ENCODE measurements at regions not wholly inside any gene's neighbourhood (a gene's known extent, or its start where the extent isn't known, plus 50 kb on each side); places are given as distances from the start of the nearest gene placed in this dataset.
A peak's percentile ranks its signal among the peaks of the same experiment; 100 is the strongest.
"Not testable (repeated sequence)": the region's sequence is repeated elsewhere in the genome, so short reads cannot be mapped to it uniquely, and the experiment has no call there.

GRCh38 chr1:14168326-14169063 is 430.0 kb upstream of the KAZN start:
- CTCF ChIA-PET: interaction anchor here (0.6 kb wide), 1 partner anchor 55 kb away, joined by 3 read pairs; no protein-coding TSS in a partner anchor
- DNase-seq (ENCODE audit: low spot score) (no peak), ATAC-seq (no peak)
- Mint-ChIP-seq H3K36me3 (peaks cover 7% of the 10 kb centered on the region), H3K27ac (no peak overlapping the region), H3K27me3 (ENCODE audit: low read depth) (peaks cover 13% of the 10 kb centered on the region), H3K9me3 (peaks cover 27% of the 10 kb centered on the region), H3K4me3 (no peak overlapping the region), H3K4me1 (peaks cover 20% of the 10 kb centered on the region)
- POLR2A ChIA-PET: no interaction called here
- TF ChIP-seq GTF2I (CRISPR knock-in tag; conservative IDR thresholded peaks at IDR 0.05): no peak

DNA sequence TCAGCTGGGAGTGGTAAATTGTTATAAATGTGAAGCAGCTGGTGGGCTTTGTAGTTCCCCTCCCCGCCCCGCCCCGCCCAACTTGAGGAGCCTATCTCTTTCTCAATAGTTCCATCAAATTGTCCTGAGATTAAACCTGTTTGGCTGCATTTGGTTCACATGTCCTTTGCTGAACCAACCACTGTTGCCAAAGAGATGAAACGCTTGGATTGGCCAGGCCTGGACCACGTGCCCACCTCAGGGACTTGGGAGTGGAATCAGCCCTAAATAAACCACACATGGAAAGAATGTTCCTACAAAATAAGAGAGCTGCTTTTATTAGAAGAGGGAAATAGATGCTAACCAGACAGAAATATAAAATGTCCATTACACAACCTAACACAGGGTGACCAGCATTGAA is 424.9 kb upstream of the KAZN start:
- H3K27ac Mint-ChIP-seq: no peak overlapping the region
- ATAC-seq: no peak
- no peak for TF ChIP-seq FOXJ3 (CRISPR knock-in tag; IDR thresholded peaks at IDR 0.05; ENCODE audit: borderline replicate concordance)
- no peak for TF ChIP-seq ARID4B (CRISPR knock-in tag; IDR thresholded peaks at IDR 0.05; ENCODE audit: borderline replicate concordance)
- TF ChIP-seq ZNF425 (CRISPR knock-in tag; conservative IDR thresholded peaks at IDR 0.05): no peak
- no peak for TF ChIP-seq SOX15 (CRISPR knock-in tag; IDR thresholded peaks at IDR 0.05)
- no peak for TF ChIP-seq ZNF396 (CRISPR knock-in tag; IDR thresholded peaks at IDR 0.05; ENCODE audit: borderline replicate concordance)
- no peak overlapping the region for H3K4me3 Mint-ChIP-seq
- DNase-seq (ENCODE audit: low spot score): no peak
- peaks cover 20% of the 10 kb centered on the region for H3K9me3 Mint-ChIP-seq
- ChIA-PET CTCF (no interaction called here), POLR2A (no interaction called here)
- no peaks in the 10 kb centered on the region for H3K36me3 Mint-ChIP-seq
- H3K27me3 Mint-ChIP-seq (ENCODE audit: low read depth): peaks cover 23% of the 10 kb centered on the region
- peaks cover 21% of the 10 kb centered on the region for H3K4me1 Mint-ChIP-seq

- peaks cover 12% of the 10 kb centered on the region for H3K9me3 Mint-ChIP-seq
- peaks cover 58% of the 10 kb centered on the region for H3K4me1 Mint-ChIP-seq
- POLR2A ChIA-PET; DNase-seq (ENCODE audit: low spot score); ATAC-seq; H3K36me3 Mint-ChIP-seq; CTCF ChIA-PET: not testable (repeated sequence)
- peak overlapping the region; percentile 8; the same call in 1 of the 2 replicates for H3K27ac Mint-ChIP-seq
- 0 out of 2 replicates have a peak, but pooled peaks have one; percentile 33 for TF ChIP-seq SP1 (CRISPR knock-in tag; conservative IDR thresholded peaks at IDR 0.05)
- H3K4me3 Mint-ChIP-seq: peak overlapping the region; percentile 8; the same call in 1 of the 2 replicates
- H3K27me3 Mint-ChIP-seq (ENCODE audit: low read depth): peaks cover 21% of the 10 kb centered on the region
Observed at GRCh38 chr1:14177866-14178265, 420.6 kb upstream of the KAZN start.

- H3K4me1 Mint-ChIP-seq: peaks cover 73% of the 10 kb centered on the region
Observed at GRCh38 chr1:14180738-14181137, 417.7 kb upstream of the KAZN start.

More at GRCh38 chr1:14180738-14181137, 417.7 kb upstream of the KAZN start:
- CTCF ChIA-PET: interaction anchor here (1.1 kb wide), 1 partner anchor 56 kb away, joined by 3 read pairs; no protein-coding TSS in a partner anchor
- ATAC-seq (no peak), DNase-seq (ENCODE audit: low spot score) (no peak)
- H3K27me3 Mint-ChIP-seq (ENCODE audit: low read depth): peaks cover 17% of the 10 kb centered on the region
- peaks cover 8% of the 10 kb centered on the region; the same call in 1 of the 2 replicates for H3K9me3 Mint-ChIP-seq
- no peak overlapping the region for H3K27ac Mint-ChIP-seq
- peaks cover 4% of the 10 kb centered on the region; the same call in 1 of the 2 replicates for H3K36me3 Mint-ChIP-seq
- H3K4me3 Mint-ChIP-seq: no peak overlapping the region
- TF ChIP-seq, protein P1, sequence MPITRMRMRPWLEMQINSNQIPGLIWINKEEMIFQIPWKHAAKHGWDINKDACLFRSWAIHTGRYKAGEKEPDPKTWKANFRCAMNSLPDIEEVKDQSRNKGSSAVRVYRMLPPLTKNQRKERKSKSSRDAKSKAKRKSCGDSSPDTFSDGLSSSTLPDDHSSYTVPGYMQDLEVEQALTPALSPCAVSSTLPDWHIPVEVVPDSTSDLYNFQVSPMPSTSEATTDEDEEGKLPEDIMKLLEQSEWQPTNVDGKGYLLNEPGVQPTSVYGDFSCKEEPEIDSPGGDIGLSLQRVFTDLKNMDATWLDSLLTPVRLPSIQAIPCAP (CRISPR knock-in tag; IDR thresholded peaks at IDR 0.05): no peak
- TF ChIP-seq AR (CRISPR knock-in tag; IDR thresholded peaks at IDR 0.05) (no peak), FOXK1 (CRISPR knock-in tag; IDR thresholded peaks at IDR 0.05) (no peak), E2F1 (CRISPR knock-in tag; IDR thresholded peaks at IDR 0.05) (no peak), ERG (CRISPR knock-in tag; IDR thresholded peaks at IDR 0.05) (no peak), ZNF317 (CRISPR knock-in tag; IDR thresholded peaks at IDR 0.05; ENCODE audit: borderline replicate concordance, low read depth) (no peak), ZNF671 (CRISPR knock-in tag; IDR thresholded peaks at IDR 0.05) (no peak)
- POLR2A ChIA-PET: no interaction called here
